Sigmoid colon (tissue), 6 donors: ENCODE measurements at regions not wholly inside any gene's neighbourhood (a gene's known extent, or its start where the extent isn't known, plus 50 kb on each side); places are given as distances from the start of the nearest gene placed in this dataset.

Source experiments
- DNase-seq: peaks from one replicate; pipeline ENCODE4 v3.0.0-alpha.2; 2019
- H3K27ac ChIP-seq, 4 donors: fragments of 200-600 bp; sonication (generic); one replicate each; pipeline ENCODE4 v1.5.1; 2016 to 2019; ENCODE audit warnings: mild to moderate bottlenecking in 1 of 4
- H3K27me3 ChIP-seq, 3 donors: fragments of 200-600 bp; sonication (generic); one replicate each; pipeline ENCODE4 v1.5.1; 2019; ENCODE audit warnings: mild to moderate bottlenecking in 1 of 3
- H3K36me3 ChIP-seq, 4 donors: fragments of 200-600 bp; sonication (generic); one replicate each; pipeline ENCODE4 v1.5.1; 2016 to 2019
- H3K4me1 ChIP-seq, 4 donors: fragments of 200-600 bp; sonication (generic); one replicate each; pipeline ENCODE4 v1.5.1; 2017 to 2019
- H3K4me3 ChIP-seq, 4 donors: fragments of 200-600 bp; sonication (generic); one replicate each; pipeline ENCODE4 v1.5.1; 2017 to 2019; ENCODE audit warnings: mild to moderate bottlenecking in 2 of 4, moderate library complexity in 1 of 4
- H3K9me3 ChIP-seq, 4 donors: fragments of 200-600 bp in 3 of 4; sonication (generic) in 3 of 4; one replicate each; pipeline versions ENCODE4 v1.5.1 to v1.6.1; 2013 to 2019
- EP300 ChIP-seq, 4 donors: sonication (generic); formaldehyde crosslinking; IDR thresholded peaks; one replicate each; pipeline ENCODE4 v1.6.1; 2017; ENCODE audit warnings: antibody characterized with exemption in 4 of 4
- POLR2A ChIP-seq, 2 donors: fragments of 450-650 bp; IDR thresholded peaks; one replicate each; pipeline ENCODE4 v1.6.1; 2016; ENCODE audit warnings: antibody characterized with exemption in 2 of 2, mild to moderate bottlenecking in 2 of 2, moderate library complexity in 2 of 2
- POLR2AphosphoS5 ChIP-seq, 4 donors: sonication (generic); formaldehyde crosslinking; IDR thresholded peaks; one replicate each; pipeline ENCODE4 v1.6.1; 2017; ENCODE audit warnings: antibody characterized with exemption in 4 of 4
- WGBS, 2 donors: extraction: QIAGEN DNeasy Blood & Tissue Kit; methylation state at CpG; one replicate each; pipeline ENCODE4 v1.1.7; 2013; 5-methylcytosine and 5-hydroxymethylcytosine counted together
- intact Hi-C: fragments of 100-400 bp; cut with DNase I; formaldehyde crosslinking; loops from one replicate; pipeline ENCODE4 v1.15.1; 2023
- TF ChIP-seq, protein P1 (sequence below), 4 experiments: fragments of 450-650 bp in 3 of 4; fragments of 200-600 bp in 1 of 4; IDR thresholded peaks; one replicate each; pipeline ENCODE4 v1.5.1; 2016 to 2019; ENCODE audit warnings: antibody characterized with exemption in 4 of 4, mild to moderate bottlenecking in 3 of 4, moderate library complexity in 2 of 4
- donor health status: healthy with polysubstance abuse.
- donor health status: healthy.

DNA sequence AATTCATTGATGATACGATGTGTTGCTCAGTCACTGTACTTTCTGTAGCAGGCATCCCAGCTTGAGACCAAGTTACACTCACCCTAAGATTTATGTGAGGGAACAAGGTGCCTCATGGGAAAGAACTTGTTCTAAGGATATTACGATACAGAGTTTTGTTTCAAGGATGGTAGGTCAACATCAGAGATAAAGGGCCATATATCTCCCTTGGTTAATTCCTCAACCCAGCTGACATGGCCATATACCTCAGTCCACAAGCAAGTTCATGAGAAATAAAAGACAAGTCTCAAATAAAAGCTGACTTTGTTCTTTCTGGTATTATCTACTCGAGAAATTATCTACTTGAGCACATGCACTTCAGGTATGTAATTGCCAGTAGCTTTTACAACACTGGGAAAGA lies 1535.9 kb upstream of the IGFBP7 start:
- Histone ChIP-seq H3K27me3 (no peaks in the 10 kb centered on the region), H3K4me1 (no peaks in the 10 kb centered on the region), H3K4me3 (no peak overlapping the region), H3K27ac (no peak overlapping the region), H3K9me3 (no peaks in the 10 kb centered on the region), H3K36me3 (no peaks in the 10 kb centered on the region)
- TF ChIP-seq, protein P1, sequence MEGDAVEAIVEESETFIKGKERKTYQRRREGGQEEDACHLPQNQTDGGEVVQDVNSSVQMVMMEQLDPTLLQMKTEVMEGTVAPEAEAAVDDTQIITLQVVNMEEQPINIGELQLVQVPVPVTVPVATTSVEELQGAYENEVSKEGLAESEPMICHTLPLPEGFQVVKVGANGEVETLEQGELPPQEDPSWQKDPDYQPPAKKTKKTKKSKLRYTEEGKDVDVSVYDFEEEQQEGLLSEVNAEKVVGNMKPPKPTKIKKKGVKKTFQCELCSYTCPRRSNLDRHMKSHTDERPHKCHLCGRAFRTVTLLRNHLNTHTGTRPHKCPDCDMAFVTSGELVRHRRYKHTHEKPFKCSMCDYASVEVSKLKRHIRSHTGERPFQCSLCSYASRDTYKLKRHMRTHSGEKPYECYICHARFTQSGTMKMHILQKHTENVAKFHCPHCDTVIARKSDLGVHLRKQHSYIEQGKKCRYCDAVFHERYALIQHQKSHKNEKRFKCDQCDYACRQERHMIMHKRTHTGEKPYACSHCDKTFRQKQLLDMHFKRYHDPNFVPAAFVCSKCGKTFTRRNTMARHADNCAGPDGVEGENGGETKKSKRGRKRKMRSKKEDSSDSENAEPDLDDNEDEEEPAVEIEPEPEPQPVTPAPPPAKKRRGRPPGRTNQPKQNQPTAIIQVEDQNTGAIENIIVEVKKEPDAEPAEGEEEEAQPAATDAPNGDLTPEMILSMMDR (IDR thresholded peaks at IDR 0.05) = no peak
- no peak for TF ChIP-seq POLR2A (IDR thresholded peaks at IDR 0.05)
- no peak for TF ChIP-seq EP300 (IDR thresholded peaks at IDR 0.05)
- TF ChIP-seq POLR2AphosphoS5 (IDR thresholded peaks at IDR 0.05) = no peak
- intact Hi-C loops = no loop called here
- WGBS, 2 donors = 31 to 69% methylated on average over 3 of the region's 3 CpGs
- DNase-seq = no peak

DNA sequence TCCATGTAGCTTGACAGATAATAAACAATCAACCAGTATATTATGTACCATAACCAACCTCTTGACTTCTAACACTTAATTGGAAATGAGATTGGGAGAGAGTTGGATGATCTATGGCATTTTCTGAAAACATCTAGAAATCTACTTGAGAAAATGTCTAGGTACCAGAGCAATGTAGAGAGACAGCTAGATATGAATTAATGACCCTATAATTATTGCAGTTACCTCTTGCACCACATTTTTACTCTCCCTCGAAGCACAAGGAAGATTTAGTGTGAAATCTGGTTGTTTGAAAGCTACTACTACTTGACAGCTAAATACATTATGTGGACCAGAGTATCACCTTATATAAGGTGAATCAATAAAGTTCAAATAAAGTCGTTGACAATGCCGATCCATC lies 1534.4 kb upstream of the IGFBP7 start:
- no peaks in the 10 kb centered on the region for H3K36me3 ChIP-seq
- DNase-seq = no peak
- no peaks in the 10 kb centered on the region for H3K9me3 ChIP-seq
- no peak for TF ChIP-seq EP300 (IDR thresholded peaks at IDR 0.05)
- TF ChIP-seq, protein P1 (IDR thresholded peaks at IDR 0.05) = no peak
- no peak for TF ChIP-seq POLR2AphosphoS5 (IDR thresholded peaks at IDR 0.05)
- no peak for TF ChIP-seq POLR2A (IDR thresholded peaks at IDR 0.05)
- H3K4me3 ChIP-seq = no peak overlapping the region
- intact Hi-C loops = no loop called here
- no peak overlapping the region for H3K27ac ChIP-seq
- H3K27me3 ChIP-seq = no peaks in the 10 kb centered on the region
- no peaks in the 10 kb centered on the region for H3K4me1 ChIP-seq
- 74 to 82% methylated on average over 3 of the region's 3 CpGs for WGBS, 2 donors

DNA sequence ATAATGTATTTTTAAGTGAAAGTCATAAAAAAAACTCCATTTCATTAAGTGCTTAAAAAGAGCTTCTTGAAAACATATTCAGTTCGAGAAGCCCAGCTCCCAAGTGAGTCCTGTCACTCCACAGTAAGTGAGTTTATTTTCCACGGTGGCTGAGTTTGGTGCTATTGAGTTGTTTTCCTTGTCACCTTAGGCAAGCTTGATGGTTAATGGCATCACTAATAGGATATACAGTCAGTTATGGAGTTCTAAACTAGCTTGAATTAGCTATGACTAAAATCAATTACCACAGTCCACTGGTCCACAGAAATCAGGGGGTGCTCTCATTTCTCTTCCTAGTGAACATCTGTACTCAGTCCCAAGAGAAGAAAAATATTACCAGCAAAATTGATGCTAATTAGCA lies 1526.2 kb upstream of the IGFBP7 start:
- Histone ChIP-seq H3K36me3 (no peaks in the 10 kb centered on the region), H3K9me3 (no peaks in the 10 kb centered on the region), H3K4me3 (no peak overlapping the region), H3K4me1 (no peaks in the 10 kb centered on the region), H3K27ac (no peak overlapping the region), H3K27me3 (no peaks in the 10 kb centered on the region)
- intact Hi-C loops = no loop called here
- no peak for TF ChIP-seq POLR2AphosphoS5 (IDR thresholded peaks at IDR 0.05)
- no peak for TF ChIP-seq EP300 (IDR thresholded peaks at IDR 0.05)
- no peak for DNase-seq
- 57 to 69% methylated on average over 2 of the region's 2 CpGs for WGBS, 2 donors

DNA sequence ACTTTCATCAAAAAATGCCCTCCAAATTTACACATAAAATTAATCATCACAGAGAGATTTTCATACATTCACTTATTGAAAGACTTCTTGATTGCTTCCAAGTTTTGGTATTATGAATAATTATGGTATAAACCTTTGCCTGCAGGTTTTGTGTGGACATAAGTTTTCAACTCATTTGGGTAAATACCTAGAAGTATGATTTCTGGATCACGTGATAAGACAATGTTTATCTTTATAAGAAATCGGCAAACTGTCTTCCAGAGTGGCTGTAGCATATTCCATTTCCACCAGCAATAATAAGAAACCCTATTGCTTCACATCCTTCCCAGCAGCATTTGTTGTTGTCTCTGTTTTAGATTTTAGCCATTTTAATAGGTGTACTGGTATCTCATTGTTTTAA lies 1507.0 kb upstream of the IGFBP7 start:
- intact Hi-C loops = no loop called here

DNA sequence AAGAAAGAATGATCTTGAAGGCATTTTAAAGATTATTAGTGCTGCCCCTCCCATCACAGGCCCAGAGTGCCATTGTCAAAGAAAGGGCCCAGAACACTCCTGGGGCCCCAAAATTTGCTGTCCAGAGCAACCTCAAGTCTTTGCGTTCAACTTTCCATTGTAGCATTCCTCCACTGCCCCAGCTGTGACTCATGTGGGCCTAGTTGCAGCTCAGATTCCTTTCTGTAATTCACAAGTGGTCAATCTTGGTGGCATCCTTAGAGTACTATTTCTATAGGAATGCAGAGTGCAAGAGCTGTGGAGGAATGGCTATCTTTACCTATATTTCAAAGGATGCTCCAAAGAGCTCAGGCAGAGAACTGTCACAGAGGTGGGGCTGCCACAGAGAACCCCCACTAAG lies 1500.8 kb upstream of the IGFBP7 start:
- 97 to 100% methylated on average over 1 of the region's 1 CpG for WGBS, 2 donors
- intact Hi-C loops = no loop called here
- Histone ChIP-seq H3K4me3 (no peak overlapping the region), H3K27ac (no peak overlapping the region), H3K9me3 (no peaks in the 10 kb centered on the region), H3K36me3 (no peaks in the 10 kb centered on the region), H3K27me3 (no peaks in the 10 kb centered on the region), H3K4me1 (no peaks in the 10 kb centered on the region)
- TF ChIP-seq POLR2AphosphoS5 (IDR thresholded peaks at IDR 0.05) (no peak), EP300 (IDR thresholded peaks at IDR 0.05) (no peak), POLR2A (IDR thresholded peaks at IDR 0.05) (no peak)
- TF ChIP-seq, protein P1 (IDR thresholded peaks at IDR 0.05) = no peak
- DNase-seq = no peak

More for the DNA sequence above, 1507.0 kb upstream of the IGFBP7 start:
- H3K27ac ChIP-seq = no peak overlapping the region
- H3K9me3 ChIP-seq = no peaks in the 10 kb centered on the region
- TF ChIP-seq POLR2A (IDR thresholded peaks at IDR 0.05) (no peak), POLR2AphosphoS5 (IDR thresholded peaks at IDR 0.05) (no peak), EP300 (IDR thresholded peaks at IDR 0.05) (no peak)
- TF ChIP-seq, protein P1 (IDR thresholded peaks at IDR 0.05) = no peak
- no peaks in the 10 kb centered on the region for H3K27me3 ChIP-seq
- no peaks in the 10 kb centered on the region for H3K36me3 ChIP-seq
- no peak overlapping the region for H3K4me3 ChIP-seq
- 60 to 82% methylated on average over 2 of the region's 2 CpGs for WGBS, 2 donors
- no peaks in the 10 kb centered on the region for H3K4me1 ChIP-seq
- DNase-seq = no peak
